Activated T-helper 2 cell treated with anti-CD3 and anti-CD28 coated beads, Interferon-gamma antibody, Interleukin-2, Interleukin-4, amounts not matched to agents 10 μg/mL and 5 μg/mL and 100 μg/mL, durations not matched to agents 14 hours and 24 hours and 36 hours (primary cell): ENCODE measurements at regions not wholly inside any gene's neighbourhood (a gene's known extent, or its start where the extent isn't known, plus 50 kb on each side); places are given as distances from the start of the nearest gene placed in this dataset.

Experiments
- DNase-seq: peaks from one replicate; pipeline ENCODE4 v3.0.0; 2021; ENCODE audit warnings: low spot score
- H3K27ac Mint-ChIP-seq: one replicate; pipeline ENCODE4 v1.8.0; 2021; ENCODE audit warnings: mixed read lengths
- H3K27me3 Mint-ChIP-seq: one replicate; pipeline ENCODE4 v1.8.0; 2021; ENCODE audit warnings: low read depth, mixed read lengths
- H3K36me3 Mint-ChIP-seq: one replicate; pipeline ENCODE4 v1.8.0; 2021; ENCODE audit warnings: low read depth, mixed read lengths
- H3K4me1 Mint-ChIP-seq: one replicate; pipeline ENCODE4 v1.8.0; 2021; ENCODE audit warnings: low read depth, mixed read lengths
- H3K4me3 Mint-ChIP-seq: one replicate; pipeline ENCODE4 v1.8.0; 2021; ENCODE audit warnings: low read depth, mild to moderate bottlenecking, moderate library complexity, mixed read lengths
- H3K9me3 Mint-ChIP-seq: one replicate; pipeline ENCODE4 v1.8.0; 2021; ENCODE audit warnings: mixed read lengths
- intact Hi-C: fragments of 100-400 bp; cut with micrococcal nuclease; formaldehyde crosslinking; loops from one replicate; pipeline ENCODE4 v1.15.1; 2023

DNA sequence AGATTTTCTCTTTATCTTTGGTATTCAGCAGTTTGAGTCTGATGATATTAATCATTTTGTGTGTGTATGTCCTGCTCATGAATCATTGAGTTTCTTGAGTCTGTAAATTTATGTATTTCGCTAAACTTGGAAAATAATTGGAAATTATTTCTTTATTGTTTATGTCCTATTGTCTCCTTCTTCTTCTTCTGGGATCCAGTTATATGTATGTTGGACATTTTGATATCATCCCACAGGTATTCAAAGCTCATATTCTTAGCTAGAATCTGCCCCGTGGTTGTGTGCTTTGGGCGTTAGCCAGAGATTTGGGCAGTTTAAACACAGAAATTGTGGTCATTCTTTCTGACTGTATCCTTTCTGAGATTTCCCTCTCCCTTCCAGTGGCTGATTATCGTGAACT lies 243.0 kb upstream of the SPRED2 start:
- no peak for DNase-seq
- Mint-ChIP-seq H3K9me3 (peaks cover 5% of the 10 kb centered on the region), H3K27ac (no peak overlapping the region), H3K36me3 (no peaks in the 10 kb centered on the region), H3K4me1 (no peaks in the 10 kb centered on the region), H3K4me3 (no peak overlapping the region), H3K27me3 (peaks cover 4% of the 10 kb centered on the region)
- intact Hi-C loops, result no loop called here

DNA sequence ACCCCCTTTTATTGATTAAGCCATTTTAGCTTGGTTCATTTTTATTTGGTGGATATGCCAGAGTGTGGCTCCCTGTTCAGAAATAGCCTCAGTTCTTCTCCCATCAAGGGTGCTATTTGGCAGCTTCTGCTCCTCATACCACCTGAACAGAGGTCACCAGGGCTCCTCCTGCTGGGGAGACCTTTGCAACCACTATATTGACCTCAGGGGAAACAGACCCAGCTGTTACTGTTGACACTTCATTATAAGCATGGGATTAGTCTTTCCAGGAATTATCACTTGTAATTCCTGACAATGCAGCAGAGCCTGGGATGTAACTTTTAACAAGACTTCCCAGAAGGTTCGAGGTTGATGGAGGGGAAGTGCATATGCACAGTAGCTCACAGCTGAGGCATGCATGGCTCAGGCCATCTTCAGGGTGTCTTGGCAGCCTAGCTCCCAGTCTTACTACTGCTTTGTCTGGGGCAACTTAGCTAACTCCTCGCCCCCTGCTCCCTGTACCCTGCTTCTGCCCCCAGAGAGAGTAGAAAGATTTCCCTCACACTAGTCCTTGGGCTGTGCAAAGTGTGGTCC lies 239.4 kb upstream of the SPRED2 start:
- Mint-ChIP-seq H3K27me3 (peaks cover 4% of the 10 kb centered on the region), H3K27ac (no peak overlapping the region), H3K4me1 (no peaks in the 10 kb centered on the region), H3K9me3 (peaks cover 18% of the 10 kb centered on the region), H3K4me3 (no peak overlapping the region), H3K36me3 (no peaks in the 10 kb centered on the region)
- DNase-seq, result no peak
- intact Hi-C loops, result no loop called here

DNA sequence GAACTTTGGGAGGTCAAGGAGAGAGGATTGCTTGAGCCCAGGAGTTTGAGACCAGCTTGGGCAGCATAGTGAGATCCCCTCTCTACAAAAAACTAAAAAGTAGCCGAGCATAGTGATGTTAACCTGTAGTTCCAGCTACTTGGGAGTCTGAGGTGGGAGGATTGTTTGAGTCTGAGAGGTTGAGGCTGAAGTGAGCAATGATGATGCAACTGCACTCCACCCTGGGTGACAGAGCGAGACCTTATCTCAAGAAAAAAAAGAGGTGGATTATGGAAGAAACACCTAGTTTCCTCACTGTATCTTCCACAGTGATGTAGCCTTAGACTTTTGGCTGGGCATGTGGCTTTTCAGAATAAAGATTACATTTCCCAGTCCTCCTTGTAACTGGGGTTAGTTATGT lies 237.2 kb upstream of the SPRED2 start:
- H3K9me3 Mint-ChIP-seq, result peaks cover 14% of the 10 kb centered on the region
- peaks cover 12% of the 10 kb centered on the region for H3K4me1 Mint-ChIP-seq
- no peak overlapping the region for H3K27ac Mint-ChIP-seq
- H3K4me3 Mint-ChIP-seq, result no peak overlapping the region
- H3K27me3 Mint-ChIP-seq, result peaks cover 4% of the 10 kb centered on the region
- no peaks in the 10 kb centered on the region for H3K36me3 Mint-ChIP-seq
- no peak for DNase-seq
- intact Hi-C loops, result no loop called here

DNA sequence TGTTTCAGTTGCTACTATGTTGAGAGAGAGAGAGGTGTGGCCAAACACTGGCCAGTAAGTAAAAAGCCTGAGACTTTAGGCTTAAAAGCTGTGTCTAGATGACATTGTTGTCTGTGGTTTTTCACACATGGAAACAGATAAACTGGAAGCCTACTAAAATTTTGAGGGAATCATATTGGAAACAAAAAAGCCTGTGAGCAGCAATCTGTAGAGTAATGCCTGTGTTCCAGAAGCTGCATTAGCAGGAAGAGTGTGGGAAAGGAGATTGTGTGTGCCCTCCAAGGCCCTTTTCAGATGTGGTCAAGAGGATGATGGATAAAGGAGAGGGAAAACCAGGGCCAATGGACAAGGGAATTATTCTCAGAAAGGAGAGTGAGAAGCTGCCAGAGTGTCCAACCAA lies 236.3 kb upstream of the SPRED2 start:
- Mint-ChIP-seq H3K9me3 (peaks cover 14% of the 10 kb centered on the region), H3K4me1 (peaks cover 12% of the 10 kb centered on the region)
- DNase-seq, result no peak

DNA sequence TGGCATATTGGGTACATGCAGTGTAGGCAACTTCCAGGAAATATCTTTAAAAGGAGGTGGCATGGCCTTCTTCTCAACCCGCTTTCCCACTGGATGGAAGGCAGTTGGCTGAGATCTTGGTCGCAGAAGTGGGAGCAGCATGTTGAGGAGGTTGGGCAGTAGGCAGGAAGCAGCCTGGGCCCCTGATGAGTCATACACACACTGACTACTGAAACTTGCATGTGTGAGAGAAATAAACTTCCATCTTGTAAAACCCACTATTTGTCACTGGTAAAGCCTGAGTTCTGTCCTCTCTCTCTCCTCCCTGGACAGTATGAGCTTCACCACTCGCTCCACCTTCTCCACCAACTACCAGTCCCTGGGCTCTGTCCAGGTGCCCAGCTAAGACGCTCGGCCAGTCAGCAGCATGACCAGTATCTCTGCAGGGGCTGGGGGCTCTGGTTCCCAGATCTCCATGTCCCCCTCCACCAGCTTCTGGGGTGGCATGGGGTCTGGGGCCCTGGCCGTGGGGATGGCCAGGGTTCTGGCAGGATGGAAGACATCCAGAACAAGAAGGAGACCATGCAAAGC lies 233.8 kb upstream of the SPRED2 start:
- no peak for DNase-seq
- intact Hi-C loops, result no loop called here
- H3K27ac Mint-ChIP-seq, result no peak overlapping the region

More for the DNA sequence above, 236.3 kb upstream of the SPRED2 start:
- Mint-ChIP-seq H3K36me3 (no peaks in the 10 kb centered on the region), H3K27me3 (peaks cover 4% of the 10 kb centered on the region), H3K27ac (no peak overlapping the region), H3K4me3 (no peak overlapping the region)
- intact Hi-C loops, result no loop called here

DNA sequence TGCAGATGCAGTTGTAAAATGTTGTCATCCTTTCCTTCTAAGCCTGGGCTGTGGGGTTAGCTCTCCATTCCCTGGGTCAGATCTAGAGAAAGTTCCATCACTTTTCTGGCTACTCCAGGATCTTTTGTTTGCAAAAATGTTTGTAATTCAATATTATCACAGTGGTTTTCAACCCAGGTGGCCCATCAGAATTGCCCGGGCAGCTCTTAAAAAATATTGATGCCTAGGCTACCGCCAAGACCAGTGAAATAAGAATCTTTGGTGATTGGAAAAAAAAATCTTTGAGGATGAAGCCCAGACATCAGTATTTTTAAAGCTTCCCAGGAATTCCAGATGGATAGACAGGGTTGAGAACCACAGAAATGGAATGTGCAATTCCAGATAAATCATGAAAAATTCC lies 232.5 kb upstream of the SPRED2 start:
- DNase-seq, result no peak
- H3K4me1 Mint-ChIP-seq, result peaks cover 12% of the 10 kb centered on the region
- H3K9me3 Mint-ChIP-seq, result peaks cover 14% of the 10 kb centered on the region
- H3K4me3 Mint-ChIP-seq, result no peak overlapping the region
- no peaks in the 10 kb centered on the region for H3K36me3 Mint-ChIP-seq
- intact Hi-C loops, result no loop called here
- peaks cover 2% of the 10 kb centered on the region for H3K27me3 Mint-ChIP-seq
- H3K27ac Mint-ChIP-seq, result no peak overlapping the region

More for the DNA sequence above, 233.8 kb upstream of the SPRED2 start:
- Mint-ChIP-seq H3K4me3 (no peak overlapping the region), H3K9me3 (peaks cover 14% of the 10 kb centered on the region), H3K27me3 (peaks cover 3% of the 10 kb centered on the region), H3K36me3 (no peaks in the 10 kb centered on the region), H3K4me1 (peaks cover 12% of the 10 kb centered on the region)

DNA sequence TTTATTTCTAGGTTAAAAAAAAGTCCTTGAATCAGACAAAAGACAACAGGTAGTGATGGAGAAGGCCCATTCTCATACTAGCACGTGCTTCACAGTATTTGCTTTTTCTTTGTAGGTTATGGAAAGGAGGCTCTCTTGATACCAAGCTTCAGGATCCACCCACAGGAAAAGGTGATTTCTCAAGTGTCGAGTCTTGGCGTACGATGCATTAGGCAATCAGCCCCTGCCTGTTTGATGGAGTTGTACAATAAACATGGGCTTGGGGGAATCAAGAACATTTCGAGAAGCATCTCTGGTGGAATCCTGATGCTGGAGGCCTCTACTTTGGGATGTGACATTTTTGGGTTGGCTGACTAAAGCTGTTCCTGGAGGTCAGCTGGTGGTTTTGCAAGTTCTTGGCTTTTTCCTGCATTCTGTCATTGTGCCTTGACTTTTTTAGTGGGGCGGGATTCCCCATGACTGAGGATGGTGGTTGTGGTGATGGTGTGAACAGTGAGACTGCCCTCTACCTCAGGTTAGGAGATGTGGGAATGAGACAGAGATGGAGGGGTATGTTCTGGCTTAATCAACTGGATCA lies 231.5 kb upstream of the SPRED2 start:
- Mint-ChIP-seq H3K27ac (no peak overlapping the region), H3K27me3 (no peaks in the 10 kb centered on the region), H3K4me3 (no peak overlapping the region), H3K36me3 (no peaks in the 10 kb centered on the region), H3K4me1 (peaks cover 12% of the 10 kb centered on the region), H3K9me3 (peaks cover 14% of the 10 kb centered on the region)
- intact Hi-C loops, result no loop called here
- no peak for DNase-seq

DNA sequence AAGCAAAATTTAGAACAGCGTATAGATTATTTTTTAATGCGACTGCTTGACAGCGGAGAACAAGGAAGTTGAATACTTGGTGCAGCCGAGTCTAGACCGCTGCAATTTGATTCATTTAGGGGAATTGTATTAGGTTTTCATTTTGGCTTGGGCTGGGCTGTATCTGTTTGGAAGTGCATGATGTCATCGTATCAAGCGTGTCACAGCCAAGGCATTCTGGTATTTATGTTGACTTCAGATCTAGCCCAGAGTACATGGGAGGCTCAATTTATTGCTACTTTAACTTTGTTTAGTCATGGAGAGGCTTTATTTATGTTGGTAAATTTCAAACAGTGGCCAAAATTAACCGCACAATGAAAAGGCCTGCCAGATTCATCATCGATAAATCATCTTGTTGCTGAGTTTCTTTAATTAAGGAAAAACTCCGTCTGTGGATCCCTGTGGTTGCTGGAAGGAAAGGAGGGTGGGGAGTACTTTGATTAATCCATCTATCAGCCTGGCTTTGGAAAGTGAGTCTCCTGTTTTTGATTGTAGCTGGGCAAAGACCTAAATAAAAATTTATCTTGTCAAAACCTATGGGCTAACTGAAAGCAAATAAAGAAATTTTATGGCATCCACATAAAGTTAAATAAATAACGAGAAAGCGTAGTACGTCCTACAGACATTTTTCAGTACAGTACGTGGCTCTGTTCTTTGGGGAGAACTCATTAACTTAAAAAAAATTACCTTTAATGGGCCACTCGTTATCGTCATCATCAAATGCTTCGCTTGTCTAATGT lies 230.4 kb upstream of the SPRED2 start:
- Mint-ChIP-seq H3K36me3 (no peaks in the 10 kb centered on the region), H3K27me3 (no peaks in the 10 kb centered on the region), H3K4me1 (peaks cover 12% of the 10 kb centered on the region), H3K4me3 (no peak overlapping the region), H3K27ac (no peak overlapping the region), H3K9me3 (peaks cover 4% of the 10 kb centered on the region)
- intact Hi-C loops, result no loop called here
- DNase-seq, result no peak

DNA sequence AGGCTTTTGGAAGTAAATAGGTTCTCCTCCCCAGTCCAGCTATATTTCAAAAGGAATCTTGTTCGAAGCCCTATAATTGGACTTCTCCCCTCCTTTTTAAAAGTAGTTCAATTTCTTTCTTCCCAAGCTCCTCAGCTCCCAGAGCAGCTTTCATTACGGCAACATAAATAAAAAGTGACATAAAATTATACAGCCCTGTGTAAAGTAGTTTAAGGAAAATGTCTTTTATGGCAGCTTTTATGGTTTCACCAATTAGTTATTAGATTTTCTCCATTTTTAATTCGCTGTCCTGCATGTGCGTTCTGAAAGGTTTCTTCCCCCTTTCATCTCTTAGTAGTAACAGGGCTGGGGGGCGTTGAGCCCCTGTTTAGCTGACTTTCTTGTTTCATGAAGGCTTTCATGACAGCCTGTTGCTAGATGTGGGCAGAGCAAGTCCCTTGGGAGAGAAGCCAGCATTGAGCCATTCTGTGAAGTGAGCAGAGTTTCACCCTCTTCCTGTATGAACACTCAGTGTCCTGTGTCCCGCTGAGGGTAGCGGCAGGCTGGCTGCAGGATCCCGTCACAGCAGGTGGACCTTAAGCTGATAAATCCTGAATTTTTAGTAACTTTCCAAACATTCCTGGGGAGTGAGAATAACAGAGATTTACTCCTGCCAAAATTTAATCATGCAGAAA lies 229.7 kb upstream of the SPRED2 start:
- Mint-ChIP-seq H3K4me1 (peaks cover 12% of the 10 kb centered on the region), H3K36me3 (no peaks in the 10 kb centered on the region), H3K4me3 (no peak overlapping the region), H3K27me3 (no peaks in the 10 kb centered on the region), H3K9me3 (peaks cover 4% of the 10 kb centered on the region), H3K27ac (no peak overlapping the region)
- no peak for DNase-seq
- intact Hi-C loops, result no loop called here

DNA sequence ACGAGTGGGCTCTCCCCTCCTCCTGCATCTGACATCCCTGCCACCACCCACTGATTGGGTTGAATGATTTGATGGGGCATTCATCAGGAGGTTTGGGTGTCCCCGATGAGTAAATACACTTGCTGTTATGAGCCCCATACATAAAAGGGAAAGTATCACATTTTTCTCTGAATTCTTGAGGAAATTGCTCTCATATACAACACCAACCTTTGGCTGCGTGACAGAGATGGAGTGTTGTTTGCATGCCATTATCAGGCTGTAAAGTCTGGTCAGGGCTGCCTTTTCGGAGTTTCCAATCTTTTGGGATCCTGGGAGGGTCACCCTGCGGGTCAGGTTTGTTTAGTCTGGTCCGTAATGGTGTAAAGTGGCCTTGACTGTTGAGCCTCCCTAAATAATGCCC lies 227.9 kb upstream of the SPRED2 start:
- H3K4me3 Mint-ChIP-seq, result no peak overlapping the region
- intact Hi-C loops, result no loop called here
- H3K36me3 Mint-ChIP-seq, result no peaks in the 10 kb centered on the region
- no peak for DNase-seq
- no peak overlapping the region for H3K27ac Mint-ChIP-seq
- no peaks in the 10 kb centered on the region for H3K4me1 Mint-ChIP-seq
- no peaks in the 10 kb centered on the region for H3K9me3 Mint-ChIP-seq
- H3K27me3 Mint-ChIP-seq, result peaks cover 1% of the 10 kb centered on the region

DNA sequence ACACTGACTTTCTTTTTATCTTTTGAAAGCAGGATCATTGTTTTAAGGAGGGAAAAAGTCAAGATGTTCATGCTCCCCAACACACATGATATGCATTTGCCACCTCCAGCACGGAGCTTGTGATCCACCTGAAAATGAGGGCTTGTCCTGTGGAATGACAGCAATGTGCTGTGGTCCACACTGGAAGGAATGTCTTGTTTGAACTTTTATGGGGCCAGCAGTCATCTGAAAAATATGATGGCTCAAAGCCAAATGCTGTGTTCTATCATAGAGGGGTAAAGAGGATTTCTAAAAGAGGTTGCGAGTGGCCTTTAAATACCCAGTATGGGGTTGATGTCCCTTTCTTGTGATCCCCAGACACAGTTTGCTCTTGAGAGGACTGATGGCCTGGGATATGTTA lies 226.5 kb upstream of the SPRED2 start:
- Mint-ChIP-seq H3K4me3 (no peak overlapping the region), H3K36me3 (no peaks in the 10 kb centered on the region), H3K4me1 (no peaks in the 10 kb centered on the region), H3K27me3 (peaks cover 1% of the 10 kb centered on the region), H3K27ac (no peak overlapping the region), H3K9me3 (no peaks in the 10 kb centered on the region)
- intact Hi-C loops, result no loop called here
- DNase-seq, result no peak

DNA sequence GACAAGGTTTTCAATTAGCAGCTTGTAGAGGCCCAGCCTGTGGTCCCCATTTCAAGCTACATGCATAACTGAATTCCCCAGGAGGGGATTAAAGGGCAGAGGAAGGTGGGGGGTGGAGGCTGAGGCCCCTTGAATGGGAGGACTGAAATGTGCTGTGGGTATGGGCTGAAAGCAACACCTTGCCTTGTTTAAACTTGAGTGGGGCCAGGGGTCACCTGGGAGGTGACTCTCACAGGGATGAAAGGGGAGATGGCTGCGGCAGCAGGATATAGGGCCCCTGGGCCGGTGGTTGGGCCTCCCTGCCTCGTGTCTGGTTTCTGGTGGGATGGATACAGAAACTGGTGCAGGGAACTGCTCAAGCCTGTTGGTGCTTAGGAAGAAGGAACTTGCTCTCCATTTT lies 225.9 kb upstream of the SPRED2 start:
- Mint-ChIP-seq H3K4me1 (no peaks in the 10 kb centered on the region), H3K27ac (no peak overlapping the region), H3K36me3 (no peaks in the 10 kb centered on the region), H3K27me3 (peaks cover 1% of the 10 kb centered on the region), H3K4me3 (no peak overlapping the region), H3K9me3 (no peaks in the 10 kb centered on the region)
- no peak for DNase-seq
- intact Hi-C loops, result no loop called here
